ENCODE measurements at regions not wholly inside any gene's neighbourhood (a gene's known extent, or its start where the extent isn't known, plus 50 kb on each side); places are given as distances from the start of the nearest gene placed in this dataset.
"Not testable (repeated sequence)": the region's sequence is repeated elsewhere in the genome, so short reads cannot be mapped to it uniquely, and the experiment has no call there.

DNA sequence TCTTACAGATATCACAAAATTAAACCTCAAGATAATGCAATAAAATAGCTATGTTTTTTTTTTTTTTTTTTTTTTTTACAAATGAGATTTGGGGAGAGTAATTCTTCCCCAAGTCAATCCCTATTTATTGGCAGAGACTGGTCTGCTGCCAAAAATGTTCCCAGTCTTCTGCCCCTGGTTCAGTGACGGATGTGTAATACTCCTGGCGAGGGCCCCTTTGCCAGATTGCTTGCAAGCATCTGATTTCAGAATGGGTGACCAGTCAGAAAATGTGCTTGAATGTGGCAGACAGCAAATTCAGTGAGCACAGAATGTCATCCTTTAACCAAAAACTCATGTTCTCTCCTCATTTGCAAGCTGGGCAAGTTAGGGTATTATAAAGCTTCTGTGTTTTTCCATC lies 363.8 kb upstream of the MTNR1B start:
- no peak for TF ChIP-seq CTCF (IDR thresholded peaks at IDR 0.05; ENCODE audit: borderline replicate concordance)
- H3K4me3 ChIP-seq, result no peak overlapping the region
- no peaks in the 10 kb centered on the region for H3K27me3 ChIP-seq (ENCODE audit: low read depth)
- H3K27ac ChIP-seq (replicated peaks), result no peak overlapping the region
- intact Hi-C loops (cut with micrococcal nuclease), result no loop called here
- no peaks in the 10 kb centered on the region for H3K9me3 ChIP-seq (replicated peaks)
- DNase-seq, result no peak
- no peaks in the 10 kb centered on the region for H3K4me1 ChIP-seq
- H3K36me3 ChIP-seq, result no peaks in the 10 kb centered on the region

DNA sequence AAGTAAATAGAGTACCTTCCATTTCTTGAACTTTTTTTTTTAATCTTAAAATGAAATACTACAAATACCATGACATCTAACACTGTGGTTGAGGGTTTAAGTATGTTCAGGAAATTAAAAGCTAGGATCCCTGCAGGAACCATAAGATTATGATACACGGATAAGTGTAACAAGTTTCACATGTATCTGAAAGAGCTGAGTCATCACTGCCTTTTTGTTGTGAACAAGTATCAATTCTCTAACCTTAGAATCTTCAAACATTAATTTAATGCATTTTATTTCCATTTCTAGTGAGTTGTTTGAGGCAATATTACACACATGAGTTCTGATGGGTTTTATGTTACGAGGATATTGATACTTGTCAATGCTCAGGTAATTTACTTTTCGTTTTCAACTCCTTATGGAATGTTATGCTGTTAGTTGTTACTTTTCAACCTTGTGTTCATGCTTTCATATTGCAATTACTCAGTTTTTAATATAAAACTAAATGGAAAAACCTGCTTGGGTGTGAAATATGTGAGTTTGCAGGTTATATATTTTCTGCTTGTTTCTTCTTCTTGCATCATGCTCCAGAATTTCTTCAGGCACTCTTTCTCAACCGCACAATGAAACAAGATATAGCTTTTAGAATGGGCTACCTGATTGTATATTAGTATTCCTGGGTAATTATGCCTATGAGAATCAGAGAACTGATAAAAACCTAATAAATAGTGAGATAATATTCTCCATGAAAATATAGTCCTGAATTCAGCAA lies 361.3 kb upstream of the MTNR1B start:
- H3K4me1 ChIP-seq, result no peaks in the 10 kb centered on the region
- no peak overlapping the region for H3K4me3 ChIP-seq
- no peaks in the 10 kb centered on the region for H3K9me3 ChIP-seq (replicated peaks)
- no peak for TF ChIP-seq CTCF (IDR thresholded peaks at IDR 0.05; ENCODE audit: borderline replicate concordance)
- DNase-seq, result no peak
- H3K27ac ChIP-seq (replicated peaks), result no peak overlapping the region
- no peaks in the 10 kb centered on the region for H3K27me3 ChIP-seq (ENCODE audit: low read depth)
- H3K36me3 ChIP-seq, result no peaks in the 10 kb centered on the region
- intact Hi-C loops (cut with micrococcal nuclease), result no loop called here

- Histone ChIP-seq H3K4me1 (no peaks in the 10 kb centered on the region), H3K4me3 (no peak overlapping the region), H3K9me3 (replicated peaks) (no peaks in the 10 kb centered on the region), H3K27me3 (ENCODE audit: low read depth) (no peaks in the 10 kb centered on the region), H3K36me3 (no peaks in the 10 kb centered on the region), H3K27ac (replicated peaks) (no peak overlapping the region)
- TF ChIP-seq CTCF (IDR thresholded peaks at IDR 0.05; ENCODE audit: borderline replicate concordance), result no peak
- intact Hi-C loops (cut with micrococcal nuclease), result no loop called here
- DNase-seq, result no peak
Measured at GRCh38 chr11:92611157-92611556, 358.3 kb upstream of the MTNR1B start.

- H3K27me3 ChIP-seq (ENCODE audit: low read depth); H3K36me3 ChIP-seq; H3K4me1 ChIP-seq; intact Hi-C loops (cut with micrococcal nuclease); DNase-seq; H3K27ac ChIP-seq (replicated peaks); H3K4me3 ChIP-seq; H3K9me3 ChIP-seq (replicated peaks): not testable (repeated sequence)
Measured at GRCh38 chr11:92618020-92618419, 351.4 kb upstream of the MTNR1B start.

- intact Hi-C loops (cut with micrococcal nuclease), result no loop called here
- peaks cover 4% of the 10 kb centered on the region for H3K27me3 ChIP-seq (ENCODE audit: low read depth)
Measured at GRCh38 chr11:92623055-92623454, 346.4 kb upstream of the MTNR1B start.

More at GRCh38 chr11:92623055-92623454, 346.4 kb upstream of the MTNR1B start:
- Histone ChIP-seq H3K4me1 (no peaks in the 10 kb centered on the region), H3K36me3 (no peaks in the 10 kb centered on the region), H3K4me3 (no peak overlapping the region), H3K9me3 (replicated peaks) (peaks cover 7% of the 10 kb centered on the region), H3K27ac (replicated peaks) (no peak overlapping the region)
- DNase-seq, result no peak
- TF ChIP-seq CTCF (IDR thresholded peaks at IDR 0.05; ENCODE audit: borderline replicate concordance), result no peak

Measured in left ventricle myocardium inferior (tissue), 1 donor.